ENCODE measurements at regions not wholly inside any gene's neighbourhood (a gene's known extent, or its start where the extent isn't known, plus 50 kb on each side); places are given as distances from the start of the nearest gene placed in this dataset.

GRCh38 chr6:40325041-40325440 is 262.1 kb downstream of the LRFN2 start:
- DNase-seq (no peak), ATAC-seq (ENCODE audit: insufficient read depth, low FRiP score) (no peak)
- Histone ChIP-seq H3K9ac (ENCODE audit: insufficient read depth in 1 of 2, low read length in 2 of 2) (no peak overlapping the region), H3K36me3 (ENCODE audit: control insufficient read depth in 4 of 4, insufficient read depth in 4 of 4, low read length in 4 of 4) (no peaks in the 10 kb centered on the region), H3K27ac (ENCODE audit: low read depth in 1 of 2, low read length in 1 of 2) (no peak overlapping the region), H3K4me3 (no peak overlapping the region), H3K9me3 (ENCODE audit: control insufficient read depth in 4 of 4, insufficient read depth in 3 of 4, low read length in 3 of 4) (peaks cover 0 to 1% (median 0%) of the 10 kb centered on the region in 4 donors), H3K27me3 (ENCODE audit: control insufficient read depth in 3 of 3, insufficient read depth in 3 of 3, low read length in 2 of 3) (peaks cover 0 to 4% (median 2%) of the 10 kb centered on the region in 3 donors), H3K4me1 (ENCODE audit: control insufficient read depth in 5 of 5, insufficient read depth in 5 of 5, low read length in 5 of 5) (no peaks in the 10 kb centered on the region)
- no peak for TF ChIP-seq CTCF (IDR thresholded peaks at IDR 0.05; ENCODE audit: control extremely low read depth, extremely low read depth)
- 58 to 67% methylated on average over 2 of the region's 2 CpGs for WGBS, 2 donors

GRCh38 chr6:40323881-40324634 is 263.1 kb downstream of the LRFN2 start:
- DNase-seq (no peak), ATAC-seq (ENCODE audit: insufficient read depth, low FRiP score) (no peak)
- no peaks in the 10 kb centered on the region for H3K36me3 ChIP-seq (ENCODE audit: control insufficient read depth in 4 of 4, insufficient read depth in 4 of 4, low read length in 4 of 4)
- peaks cover 0 to 4% (median 2%) of the 10 kb centered on the region in 3 donors for H3K27me3 ChIP-seq (ENCODE audit: control insufficient read depth in 3 of 3, insufficient read depth in 3 of 3, low read length in 2 of 3)
- TF ChIP-seq CTCF (IDR thresholded peaks at IDR 0.05; ENCODE audit: control extremely low read depth, extremely low read depth) = no peak
- no peaks in the 10 kb centered on the region for H3K4me1 ChIP-seq (ENCODE audit: control insufficient read depth in 5 of 5, insufficient read depth in 5 of 5, low read length in 5 of 5)
- no peak overlapping the region for H3K27ac ChIP-seq (ENCODE audit: low read depth in 1 of 2, low read length in 1 of 2)
- peaks cover 0 to 6% (median 1%) of the 10 kb centered on the region in 4 donors for H3K9me3 ChIP-seq (ENCODE audit: control insufficient read depth in 4 of 4, insufficient read depth in 3 of 4, low read length in 3 of 4)
- no peak overlapping the region for H3K4me3 ChIP-seq
- no peak overlapping the region for H3K9ac ChIP-seq (ENCODE audit: insufficient read depth in 1 of 2, low read length in 2 of 2)
- WGBS, 2 donors = 61 to 76% methylated on average over 8 of the region's 8 CpGs

- H3K4me1 ChIP-seq (ENCODE audit: control insufficient read depth in 5 of 5, insufficient read depth in 5 of 5, low read length in 5 of 5) = no peaks in the 10 kb centered on the region
- no peak overlapping the region for H3K27ac ChIP-seq (ENCODE audit: low read depth in 1 of 2, low read length in 1 of 2)
- H3K27me3 ChIP-seq (ENCODE audit: control insufficient read depth in 3 of 3, insufficient read depth in 3 of 3, low read length in 2 of 3) = peaks cover 0 to 4% (median 2%) of the 10 kb centered on the region in 3 donors
- H3K9me3 ChIP-seq (ENCODE audit: control insufficient read depth in 4 of 4, insufficient read depth in 3 of 4, low read length in 3 of 4) = peaks cover 0 to 9% (median 3%) of the 10 kb centered on the region in 4 donors
- no peak overlapping the region for H3K9ac ChIP-seq (ENCODE audit: insufficient read depth in 1 of 2, low read length in 2 of 2)
- no peak for DNase-seq
- no peak for TF ChIP-seq CTCF (IDR thresholded peaks at IDR 0.05; ENCODE audit: control extremely low read depth, extremely low read depth)
- no peak for ATAC-seq (ENCODE audit: insufficient read depth, low FRiP score)
- H3K4me3 ChIP-seq = no peak overlapping the region
- 78 to 87% methylated on average over 9 of the region's 9 CpGs for WGBS, 2 donors
- no peaks in the 10 kb centered on the region for H3K36me3 ChIP-seq (ENCODE audit: control insufficient read depth in 4 of 4, insufficient read depth in 4 of 4, low read length in 4 of 4)
Observed at GRCh38 chr6:40322336-40322735, 264.8 kb downstream of the LRFN2 start.
